ENCODE measurements at regions not wholly inside any gene's neighbourhood (a gene's known extent, or its start where the extent isn't known, plus 50 kb on each side); places are given as distances from the start of the nearest gene placed in this dataset.

DNA sequence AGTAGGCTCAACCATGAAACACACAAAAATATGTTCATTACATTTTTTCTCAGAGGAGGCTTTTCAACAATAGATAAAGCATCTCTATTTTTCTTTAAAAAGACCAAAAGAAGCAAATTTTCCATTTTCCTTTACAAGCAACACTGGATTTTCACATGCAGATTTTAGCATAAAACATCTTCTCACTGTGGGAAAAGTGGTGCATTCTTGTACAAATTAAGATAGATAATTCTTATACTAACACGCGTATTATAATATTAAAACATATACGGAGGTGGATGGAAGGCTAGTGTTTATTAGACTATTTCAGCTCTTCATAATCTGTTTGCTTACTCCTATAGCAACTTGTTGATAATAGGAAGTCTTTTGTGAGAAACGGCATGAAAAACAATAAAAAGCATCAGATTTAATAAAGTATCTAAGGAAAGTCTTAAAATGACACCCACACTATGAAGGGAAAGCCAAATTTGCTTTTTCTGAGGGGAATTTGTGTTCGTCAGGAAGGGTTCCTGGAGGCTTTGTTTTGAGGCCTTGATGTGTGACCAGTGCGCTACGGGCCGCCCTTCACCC lies 529.6 kb downstream of the SOX2 start:
- H3K79me2 ChIP-seq (ENCODE audit: insufficient read depth, low read length), result no peaks in the 10 kb centered on the region
- no peak overlapping the region for H3K27ac ChIP-seq (ENCODE audit: low read depth, low read length)
- no peaks in the 10 kb centered on the region for H3K27me3 ChIP-seq (ENCODE audit: insufficient read depth, low read length)
- no peak overlapping the region for H2AFZ ChIP-seq (ENCODE audit: low read length)
- no peaks in the 10 kb centered on the region for H4K20me1 ChIP-seq (ENCODE audit: insufficient read depth, low read length)
- H3K4me1 ChIP-seq (ENCODE audit: insufficient read depth, low read length), result no peaks in the 10 kb centered on the region
- no peaks in the 10 kb centered on the region for H3K9me3 ChIP-seq (ENCODE audit: low read depth, low read length)
- no peak for DNase-seq (ENCODE audit: insufficient read length, low spot score, missing footprints)
- no peak overlapping the region for H3K4me2 ChIP-seq (ENCODE audit: insufficient read depth, low read length)
- no peaks in the 10 kb centered on the region for H3K36me3 ChIP-seq (ENCODE audit: insufficient read depth, low read length)
- H3K4me3 ChIP-seq (ENCODE audit: insufficient read depth, low read length), result no peak overlapping the region
- TF ChIP-seq CTCF (IDR thresholded peaks at IDR 0.05; ENCODE audit: extremely low read depth, low read depth, low read length), result no peak

GRCh38 chr3:182241766-182242488 lies 530.2 kb downstream of the SOX2 start:
- Histone ChIP-seq H3K27ac (ENCODE audit: low read depth, low read length) (no peak overlapping the region), H2AFZ (ENCODE audit: low read length) (no peak overlapping the region), H4K20me1 (ENCODE audit: insufficient read depth, low read length) (no peaks in the 10 kb centered on the region), H3K4me3 (ENCODE audit: insufficient read depth, low read length) (no peak overlapping the region), H3K36me3 (ENCODE audit: insufficient read depth, low read length) (no peaks in the 10 kb centered on the region), H3K9me3 (ENCODE audit: low read depth, low read length) (no peaks in the 10 kb centered on the region), H3K4me1 (ENCODE audit: insufficient read depth, low read length) (no peaks in the 10 kb centered on the region), H3K27me3 (ENCODE audit: insufficient read depth, low read length) (no peaks in the 10 kb centered on the region), H3K4me2 (ENCODE audit: insufficient read depth, low read length) (no peak overlapping the region), H3K79me2 (ENCODE audit: insufficient read depth, low read length) (no peaks in the 10 kb centered on the region)
- DNase-seq (ENCODE audit: insufficient read length, low spot score, missing footprints), result no peak
- no peak for TF ChIP-seq CTCF (IDR thresholded peaks at IDR 0.05; ENCODE audit: extremely low read depth, low read depth, low read length)

GRCh38 chr3:182242489-182242942 lies 530.8 kb downstream of the SOX2 start:
- Histone ChIP-seq H3K4me2 (ENCODE audit: insufficient read depth, low read length) (no peak overlapping the region), H2AFZ (ENCODE audit: low read length) (no peak overlapping the region), H3K4me3 (ENCODE audit: insufficient read depth, low read length) (no peak overlapping the region), H4K20me1 (ENCODE audit: insufficient read depth, low read length) (no peaks in the 10 kb centered on the region), H3K27me3 (ENCODE audit: insufficient read depth, low read length) (no peaks in the 10 kb centered on the region), H3K27ac (ENCODE audit: low read depth, low read length) (no peak overlapping the region), H3K79me2 (ENCODE audit: insufficient read depth, low read length) (no peaks in the 10 kb centered on the region), H3K36me3 (ENCODE audit: insufficient read depth, low read length) (no peaks in the 10 kb centered on the region), H3K4me1 (ENCODE audit: insufficient read depth, low read length) (no peaks in the 10 kb centered on the region), H3K9me3 (ENCODE audit: low read depth, low read length) (no peaks in the 10 kb centered on the region)
- DNase-seq (ENCODE audit: insufficient read length, low spot score, missing footprints), result no peak
- no peak for TF ChIP-seq CTCF (IDR thresholded peaks at IDR 0.05; ENCODE audit: extremely low read depth, low read depth, low read length)

DNA sequence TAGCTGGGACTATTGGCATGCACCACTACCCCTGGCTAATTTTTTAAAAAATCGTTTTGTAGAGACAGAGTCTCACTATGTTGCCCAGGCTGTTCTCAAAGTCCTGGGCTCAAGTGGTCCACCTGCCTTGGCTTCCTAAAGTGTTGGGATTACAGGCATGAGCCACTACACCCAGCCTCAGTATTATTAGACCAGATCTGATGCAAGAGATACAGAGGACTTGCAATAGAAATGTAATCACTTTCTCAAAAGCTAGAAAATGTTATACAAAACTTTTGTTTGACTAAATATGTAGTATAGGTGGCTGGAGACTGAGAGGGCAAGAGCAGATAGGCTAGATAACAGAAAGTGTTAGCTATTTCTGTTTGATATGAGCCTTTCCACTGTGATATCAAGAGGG lies 531.9 kb downstream of the SOX2 start:
- no peak for TF ChIP-seq CTCF (IDR thresholded peaks at IDR 0.05; ENCODE audit: extremely low read depth, low read depth, low read length)
- no peaks in the 10 kb centered on the region for H3K27me3 ChIP-seq (ENCODE audit: insufficient read depth, low read length)
- H3K4me2 ChIP-seq (ENCODE audit: insufficient read depth, low read length), result no peak overlapping the region
- H3K27ac ChIP-seq (ENCODE audit: low read depth, low read length), result no peak overlapping the region
- no peaks in the 10 kb centered on the region for H3K36me3 ChIP-seq (ENCODE audit: insufficient read depth, low read length)
- DNase-seq (ENCODE audit: insufficient read length, low spot score, missing footprints), result no peak
- H3K9me3 ChIP-seq (ENCODE audit: low read depth, low read length), result no peaks in the 10 kb centered on the region
- H3K4me1 ChIP-seq (ENCODE audit: insufficient read depth, low read length), result no peaks in the 10 kb centered on the region
- no peaks in the 10 kb centered on the region for H3K79me2 ChIP-seq (ENCODE audit: insufficient read depth, low read length)
- H3K4me3 ChIP-seq (ENCODE audit: insufficient read depth, low read length), result no peak overlapping the region
- no peak overlapping the region for H2AFZ ChIP-seq (ENCODE audit: low read length)
- H4K20me1 ChIP-seq (ENCODE audit: insufficient read depth, low read length), result no peaks in the 10 kb centered on the region
